ENCODE measurements at regions not wholly inside any gene's neighbourhood (a gene's known extent, or its start where the extent isn't known, plus 50 kb on each side); places are given as distances from the start of the nearest gene placed in this dataset.

DNA sequence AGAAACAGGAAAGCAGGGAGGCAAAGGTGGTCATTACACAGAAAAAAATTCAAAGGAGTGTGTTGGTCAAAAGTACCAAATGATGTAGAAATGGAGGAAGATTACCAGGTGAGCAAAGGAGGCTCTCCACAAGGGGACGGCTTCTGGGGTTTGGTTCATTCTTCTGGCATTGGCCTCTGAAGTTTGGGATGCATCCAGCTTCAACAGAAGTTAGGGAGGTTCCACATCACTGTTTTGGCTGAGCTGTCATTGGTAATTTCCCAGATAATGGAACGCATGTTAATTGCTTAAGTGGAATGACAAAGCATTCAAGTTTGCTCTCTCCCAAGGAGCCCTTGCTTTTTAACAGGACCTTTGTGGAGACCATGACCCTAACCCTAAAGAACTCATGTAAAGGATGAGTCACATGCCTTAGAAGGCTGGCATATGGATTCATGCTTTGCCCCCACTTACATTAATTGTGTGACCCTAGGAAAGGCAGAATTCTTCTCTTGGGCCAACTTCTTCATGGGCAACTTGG lies 398.6 kb downstream of the GPAM start:
- Histone ChIP-seq H3K9ac (ENCODE audit: low read depth, low read length, poor library complexity, severe bottlenecking) (no peak overlapping the region), H4K20me1 (ENCODE audit: insufficient read depth, low read length, poor library complexity, severe bottlenecking) (no peaks in the 10 kb centered on the region), H3F3A (ENCODE audit: low read depth) (no peaks in the 10 kb centered on the region), H3K36me3 (ENCODE audit: insufficient read depth, low read length) (no peaks in the 10 kb centered on the region), H3K9me2 (replicated peaks; ENCODE audit: low read depth, low read length) (no peaks in the 10 kb centered on the region; the same call in 1 of the 2 replicates), H3K4me3 (ENCODE audit: low read length, poor library complexity, severe bottlenecking) (no peak overlapping the region), H3K4me2 (ENCODE audit: low read depth, low read length, poor library complexity, severe bottlenecking) (no peak overlapping the region), H2AFZ (ENCODE audit: low read length) (no peak overlapping the region), H3K27me3 (ENCODE audit: insufficient read depth, low read length, poor library complexity, severe bottlenecking) (no peaks in the 10 kb centered on the region), H3K79me2 (ENCODE audit: insufficient read depth, low read length) (no peaks in the 10 kb centered on the region), H3K9me3 (ENCODE audit: insufficient read depth, low read depth, low read length) (no peaks in the 10 kb centered on the region), H3K4me1 (ENCODE audit: insufficient read depth, low read length, poor library complexity, severe bottlenecking) (no peaks in the 10 kb centered on the region)
- TF ChIP-seq, protein P1, sequence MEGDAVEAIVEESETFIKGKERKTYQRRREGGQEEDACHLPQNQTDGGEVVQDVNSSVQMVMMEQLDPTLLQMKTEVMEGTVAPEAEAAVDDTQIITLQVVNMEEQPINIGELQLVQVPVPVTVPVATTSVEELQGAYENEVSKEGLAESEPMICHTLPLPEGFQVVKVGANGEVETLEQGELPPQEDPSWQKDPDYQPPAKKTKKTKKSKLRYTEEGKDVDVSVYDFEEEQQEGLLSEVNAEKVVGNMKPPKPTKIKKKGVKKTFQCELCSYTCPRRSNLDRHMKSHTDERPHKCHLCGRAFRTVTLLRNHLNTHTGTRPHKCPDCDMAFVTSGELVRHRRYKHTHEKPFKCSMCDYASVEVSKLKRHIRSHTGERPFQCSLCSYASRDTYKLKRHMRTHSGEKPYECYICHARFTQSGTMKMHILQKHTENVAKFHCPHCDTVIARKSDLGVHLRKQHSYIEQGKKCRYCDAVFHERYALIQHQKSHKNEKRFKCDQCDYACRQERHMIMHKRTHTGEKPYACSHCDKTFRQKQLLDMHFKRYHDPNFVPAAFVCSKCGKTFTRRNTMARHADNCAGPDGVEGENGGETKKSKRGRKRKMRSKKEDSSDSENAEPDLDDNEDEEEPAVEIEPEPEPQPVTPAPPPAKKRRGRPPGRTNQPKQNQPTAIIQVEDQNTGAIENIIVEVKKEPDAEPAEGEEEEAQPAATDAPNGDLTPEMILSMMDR (conservative IDR thresholded peaks at IDR 0.05; ENCODE audit: low read length) = no peak
- TF ChIP-seq EZH2phosphoT487 (IDR thresholded peaks at IDR 0.05; ENCODE audit: borderline replicate concordance) = no peak

DNA sequence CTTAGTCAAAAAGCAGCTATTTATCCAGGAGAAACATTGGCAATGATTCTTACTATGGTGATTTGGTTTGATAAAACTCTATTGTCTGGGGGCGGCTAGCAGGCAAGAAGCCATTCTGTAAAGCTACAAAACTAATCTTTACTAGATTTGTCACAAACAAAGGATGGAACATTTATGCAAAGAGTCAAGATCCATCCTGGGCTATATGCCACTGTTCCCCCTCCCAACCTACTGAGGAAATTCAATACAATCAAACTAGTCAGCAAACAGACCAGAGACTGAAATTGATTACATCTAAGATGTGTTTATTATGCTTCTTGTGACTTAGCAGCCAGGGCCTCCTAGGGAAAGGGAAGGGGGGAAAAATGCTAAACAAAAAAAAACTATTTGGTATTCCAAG lies 397.6 kb downstream of the GPAM start:
- H3K9ac ChIP-seq (ENCODE audit: low read depth, low read length, poor library complexity, severe bottlenecking) = no peak overlapping the region
- no peaks in the 10 kb centered on the region for H3K36me3 ChIP-seq (ENCODE audit: insufficient read depth, low read length)
- TF ChIP-seq, protein P1 (conservative IDR thresholded peaks at IDR 0.05; ENCODE audit: low read length) = no peak
- TF ChIP-seq EZH2phosphoT487 (IDR thresholded peaks at IDR 0.05; ENCODE audit: borderline replicate concordance) = no peak
- H3K4me1 ChIP-seq (ENCODE audit: insufficient read depth, low read length, poor library complexity, severe bottlenecking) = no peaks in the 10 kb centered on the region
- no peaks in the 10 kb centered on the region; the same call in 1 of the 2 replicates for H3K9me2 ChIP-seq (replicated peaks; ENCODE audit: low read depth, low read length)
- H4K20me1 ChIP-seq (ENCODE audit: insufficient read depth, low read length, poor library complexity, severe bottlenecking) = no peaks in the 10 kb centered on the region
- no peak overlapping the region for H3K4me2 ChIP-seq (ENCODE audit: low read depth, low read length, poor library complexity, severe bottlenecking)
- H3K4me3 ChIP-seq (ENCODE audit: low read length, poor library complexity, severe bottlenecking) = no peak overlapping the region
- no peak overlapping the region for H2AFZ ChIP-seq (ENCODE audit: low read length)
- no peaks in the 10 kb centered on the region for H3K9me3 ChIP-seq (ENCODE audit: insufficient read depth, low read depth, low read length)
- H3F3A ChIP-seq (ENCODE audit: low read depth) = no peaks in the 10 kb centered on the region
- no peaks in the 10 kb centered on the region for H3K79me2 ChIP-seq (ENCODE audit: insufficient read depth, low read length)
- no peaks in the 10 kb centered on the region for H3K27me3 ChIP-seq (ENCODE audit: insufficient read depth, low read length, poor library complexity, severe bottlenecking)

DNA sequence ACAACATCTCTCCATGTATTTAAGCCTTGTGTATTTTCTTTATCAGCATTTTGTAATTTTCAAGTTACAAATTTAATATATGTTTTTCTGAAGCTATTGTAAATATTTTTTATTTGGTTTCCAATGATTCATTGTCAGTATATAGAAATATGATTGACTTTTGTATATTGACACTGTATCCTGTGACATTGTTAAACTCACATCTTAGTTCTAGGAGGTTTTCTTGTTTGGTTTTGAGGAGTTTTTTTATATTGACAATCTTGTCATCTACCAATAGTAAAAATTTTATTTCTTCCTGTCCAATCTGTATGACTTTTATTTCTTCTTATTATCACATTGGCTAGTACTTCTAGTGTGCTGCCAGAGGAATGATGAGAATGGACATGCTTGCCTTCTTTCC lies 393.7 kb downstream of the GPAM start:
- no peaks in the 10 kb centered on the region for H3K36me3 ChIP-seq (ENCODE audit: insufficient read depth, low read length)
- no peaks in the 10 kb centered on the region for H3K9me3 ChIP-seq (ENCODE audit: insufficient read depth, low read depth, low read length)
- H3K79me2 ChIP-seq (ENCODE audit: insufficient read depth, low read length) = no peaks in the 10 kb centered on the region
- no peaks in the 10 kb centered on the region for H3K27me3 ChIP-seq (ENCODE audit: insufficient read depth, low read length, poor library complexity, severe bottlenecking)
- no peaks in the 10 kb centered on the region; the same call in 1 of the 2 replicates for H3K9me2 ChIP-seq (replicated peaks; ENCODE audit: low read depth, low read length)
- TF ChIP-seq EZH2phosphoT487 (IDR thresholded peaks at IDR 0.05; ENCODE audit: borderline replicate concordance) = no peak
- TF ChIP-seq, protein P1 (conservative IDR thresholded peaks at IDR 0.05; ENCODE audit: low read length) = no peak
- no peaks in the 10 kb centered on the region for H3K4me1 ChIP-seq (ENCODE audit: insufficient read depth, low read length, poor library complexity, severe bottlenecking)
- H3F3A ChIP-seq (ENCODE audit: low read depth) = no peaks in the 10 kb centered on the region
- no peak overlapping the region for H3K4me3 ChIP-seq (ENCODE audit: low read length, poor library complexity, severe bottlenecking)
- no peak overlapping the region for H3K4me2 ChIP-seq (ENCODE audit: low read depth, low read length, poor library complexity, severe bottlenecking)
- H2AFZ ChIP-seq (ENCODE audit: low read length) = no peak overlapping the region
- no peak overlapping the region for H3K9ac ChIP-seq (ENCODE audit: low read depth, low read length, poor library complexity, severe bottlenecking)
- H4K20me1 ChIP-seq (ENCODE audit: insufficient read depth, low read length, poor library complexity, severe bottlenecking) = no peaks in the 10 kb centered on the region

Measured in Loucy (cell line).